ENCODE measurements at regions not wholly inside any gene's neighbourhood (a gene's known extent, or its start where the extent isn't known, plus 50 kb on each side); places are given as distances from the start of the nearest gene placed in this dataset.
A peak's percentile ranks its signal among the peaks of the same experiment; 100 is the strongest.

- no peak for DNase-seq
These were observed 319.9 kb downstream of the CMPK2 start for GRCh38 chr2:6545795-6546194.

GRCh38 chr2:6554466-6554865, 311.2 kb downstream of the CMPK2 start:
- no peak for DNase-seq

- DNase-seq, result no peak
These were observed 309.0 kb downstream of the CMPK2 start for GRCh38 chr2:6556755-6557154.

- DNase-seq, result no peak
These were observed 308.0 kb downstream of the CMPK2 start for GRCh38 chr2:6557737-6558136.

GRCh38 chr2:6562771-6563170, 302.9 kb downstream of the CMPK2 start:
- DNase-seq, result no peak

GRCh38 chr2:6564326-6564725, 301.4 kb downstream of the CMPK2 start:
- DNase-seq, result no peak

GRCh38 chr2:6574121-6574520, 291.6 kb downstream of the CMPK2 start:
- no peak for DNase-seq

GRCh38 chr2:6576302-6576701, 289.4 kb downstream of the CMPK2 start:
- DNase-seq, result no peak

- DNase-seq, result no peak
These were observed 287.7 kb downstream of the CMPK2 start for GRCh38 chr2:6577960-6578359.

GRCh38 chr2:6578416-6578815, 287.3 kb downstream of the CMPK2 start:
- no peak for DNase-seq

- DNase-seq, result no peak
These were observed 286.4 kb downstream of the CMPK2 start for GRCh38 chr2:6579281-6579680.

GRCh38 chr2:6580982-6581381, 284.7 kb downstream of the CMPK2 start:
- no peak for DNase-seq

GRCh38 chr2:6589150-6589549, 276.6 kb downstream of the CMPK2 start:
- no peak for DNase-seq

- DNase-seq, result no peak
These were observed 275.3 kb downstream of the CMPK2 start for GRCh38 chr2:6590442-6590841.

- DNase-seq, result no peak
These were observed 263.2 kb downstream of the CMPK2 start for GRCh38 chr2:6602471-6602870.

- no peak for DNase-seq
These were observed 259.7 kb downstream of the CMPK2 start for GRCh38 chr2:6605836-6606505.

- no peak for DNase-seq
These were observed 247.9 kb downstream of the CMPK2 start for GRCh38 chr2:6617794-6618193.

GRCh38 chr2:6618201-6618600, 247.5 kb downstream of the CMPK2 start:
- DNase-seq, result no peak

- no peak for DNase-seq
These were observed 242.0 kb downstream of the CMPK2 start for GRCh38 chr2:6623746-6624145.

- DNase-seq, result no peak
These were observed 239.2 kb downstream of the CMPK2 start for GRCh38 chr2:6626401-6627012.

- DNase-seq, result no peak
These were observed 238.4 kb downstream of the CMPK2 start for GRCh38 chr2:6627316-6627715.

- DNase-seq, result peak; percentile 53
These were observed 235.5 kb downstream of the CMPK2 start for GRCh38 chr2:6630209-6630608.

GRCh38 chr2:6635296-6635695, 230.4 kb downstream of the CMPK2 start:
- no peak for DNase-seq

- no peak for DNase-seq
These were observed 228.4 kb downstream of the CMPK2 start for GRCh38 chr2:6637330-6637729.
